GM06990 (cell line): ENCODE measurements at regions not wholly inside any gene's neighbourhood (a gene's known extent, or its start where the extent isn't known, plus 50 kb on each side); places are given as distances from the start of the nearest gene placed in this dataset.
"Not testable (repeated sequence)": the region's sequence is repeated elsewhere in the genome, so short reads cannot be mapped to it uniquely, and the experiment has no call there.

Experiments
- DNase-seq: peaks from one replicate; pipeline ENCODE4 v3.0.0-alpha.2; 2011; ENCODE audit not compliant: insufficient read length; ENCODE audit errors: extremely low read depth
- H3K27me3 ChIP-seq: replicated peaks from 2 replicates; pipeline ENCODE4 v1.6.0; 2011; ENCODE audit warnings: low read length; ENCODE audit not compliant: control insufficient read depth, insufficient read depth
- H3K36me3 ChIP-seq: 2 replicates; pipeline ENCODE4 v1.5.1; 2011; ENCODE audit warnings: low read length; ENCODE audit not compliant: control insufficient read depth, insufficient read depth
- H3K4me3 ChIP-seq: replicated peaks from 2 replicates; pipeline ENCODE4 v1.5.1; 2011; ENCODE audit warnings: low read depth, mild to moderate bottlenecking, control low read depth, low read length
- CTCF ChIP-seq: IDR thresholded peaks from 2 replicates; pipeline ENCODE4 v1.5.1; 2011; ENCODE audit warnings: low read length, control low read depth, mild to moderate bottlenecking, inconsistent platforms; ENCODE audit not compliant: insufficient read depth, poor library complexity, severe bottlenecking

- H3K36me3 ChIP-seq = no peaks in the 10 kb centered on the region
- no peak for DNase-seq
- no peak for TF ChIP-seq CTCF
- H3K27me3 ChIP-seq = no peaks in the 10 kb centered on the region
- H3K4me3 ChIP-seq = no peak overlapping the region
Measured at GRCh38 chr16:65817799-65818198, 548.7 kb upstream of the CDH5 start.

- H3K27me3 ChIP-seq = no peaks in the 10 kb centered on the region
- TF ChIP-seq CTCF = no peak
- H3K36me3 ChIP-seq = no peaks in the 10 kb centered on the region
- H3K4me3 ChIP-seq = no peak overlapping the region
- no peak for DNase-seq
Measured at GRCh38 chr16:65817066-65817465, 549.4 kb upstream of the CDH5 start.

- no peak for DNase-seq
- H3K27me3 ChIP-seq = no peaks in the 10 kb centered on the region
- TF ChIP-seq CTCF = no peak
- no peaks in the 10 kb centered on the region for H3K36me3 ChIP-seq
- no peak overlapping the region for H3K4me3 ChIP-seq
Measured at GRCh38 chr16:65816556-65816955, 549.9 kb upstream of the CDH5 start.

- no peak for TF ChIP-seq CTCF
- H3K4me3 ChIP-seq = no peak overlapping the region
- no peaks in the 10 kb centered on the region for H3K36me3 ChIP-seq
- H3K27me3 ChIP-seq = no peaks in the 10 kb centered on the region
- no peak for DNase-seq
Measured at GRCh38 chr16:65815707-65816106, 550.8 kb upstream of the CDH5 start.

GRCh38 chr16:65813879-65814278 lies 552.6 kb upstream of the CDH5 start:
- H3K4me3 ChIP-seq, H3K27me3 ChIP-seq, DNase-seq, H3K36me3 ChIP-seq: not testable (repeated sequence)

GRCh38 chr16:65809627-65810026 lies 556.9 kb upstream of the CDH5 start:
- Histone ChIP-seq H3K36me3 (no peaks in the 10 kb centered on the region), H3K27me3 (no peaks in the 10 kb centered on the region), H3K4me3 (no peak overlapping the region)
- no peak for TF ChIP-seq CTCF
- no peak for DNase-seq

- Histone ChIP-seq H3K27me3 (no peaks in the 10 kb centered on the region), H3K4me3 (no peak overlapping the region), H3K36me3 (no peaks in the 10 kb centered on the region)
- TF ChIP-seq CTCF = no peak
- no peak for DNase-seq
Measured at GRCh38 chr16:65808790-65809189, 557.7 kb upstream of the CDH5 start.
